ENCODE measurements at regions not wholly inside any gene's neighbourhood (a gene's known extent, or its start where the extent isn't known, plus 50 kb on each side); places are given as distances from the start of the nearest gene placed in this dataset.
"Not testable (repeated sequence)": the region's sequence is repeated elsewhere in the genome, so short reads cannot be mapped to it uniquely, and the experiment has no call there.

DNA sequence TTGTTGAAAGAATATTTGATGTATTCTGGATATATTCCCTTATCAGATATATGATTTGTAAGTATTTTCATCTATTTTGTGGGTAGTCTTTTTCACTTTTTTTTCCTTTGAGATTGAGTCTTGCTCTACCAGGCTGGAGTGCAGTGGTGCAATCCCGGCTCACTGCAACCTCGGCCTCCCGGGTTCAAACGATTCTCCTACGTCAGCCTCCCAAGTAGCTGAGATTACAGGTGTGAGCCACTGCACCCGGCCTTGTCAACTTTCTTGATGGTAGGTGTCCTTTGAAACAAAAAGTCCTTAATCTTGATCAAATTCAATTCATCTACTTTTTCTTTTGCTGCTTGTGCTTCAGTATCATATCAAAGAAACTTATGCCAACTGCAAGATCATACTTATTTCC lies 297.2 kb upstream of the NRSN1 start:
- POLR2A ChIA-PET = no interaction called here
- CTCF ChIA-PET = no interaction called here
- no peak overlapping the region for H3K4me3 ChIP-seq (ENCODE audit: low read depth, low read length)
- no peak for DNase-seq (ENCODE audit: low read depth, low spot score)
- no peak for TF ChIP-seq CTCF (IDR thresholded peaks at IDR 0.05; ENCODE audit: insufficient read depth, low read length, missing control alignments)

- no peak for TF ChIP-seq CTCF (IDR thresholded peaks at IDR 0.05; ENCODE audit: insufficient read depth, low read length, missing control alignments)
- DNase-seq (ENCODE audit: low read depth, low spot score) = no peak
- no peak overlapping the region for H3K4me3 ChIP-seq (ENCODE audit: low read depth, low read length)
- ChIA-PET POLR2A (no interaction called here), CTCF (no interaction called here)
Measured at GRCh38 chr6:23841116-23841515, 284.9 kb upstream of the NRSN1 start.

DNA sequence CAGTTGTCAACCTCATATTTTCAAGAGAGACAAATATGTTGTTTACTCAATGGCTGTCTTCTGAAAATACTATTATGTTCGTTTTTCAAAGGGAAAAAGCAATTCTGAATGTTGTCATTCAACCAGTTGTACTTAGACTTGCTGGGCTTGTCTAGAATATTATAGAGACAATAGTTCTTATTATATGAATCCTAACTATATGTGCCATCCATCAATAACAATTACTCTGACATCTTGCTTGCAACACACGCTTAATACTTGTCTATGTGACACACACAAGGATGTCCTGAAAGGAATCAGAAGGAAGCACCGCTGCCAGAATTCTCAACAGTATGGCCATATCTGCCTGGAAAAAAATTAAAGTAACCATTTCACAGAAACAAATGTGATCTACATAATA lies 283.3 kb upstream of the NRSN1 start:
- POLR2A ChIA-PET = no interaction called here
- CTCF ChIA-PET = no interaction called here
- H3K4me3 ChIP-seq (ENCODE audit: low read depth, low read length) = no peak overlapping the region
- TF ChIP-seq CTCF (IDR thresholded peaks at IDR 0.05; ENCODE audit: insufficient read depth, low read length, missing control alignments) = no peak
- no peak for DNase-seq (ENCODE audit: low read depth, low spot score)

DNA sequence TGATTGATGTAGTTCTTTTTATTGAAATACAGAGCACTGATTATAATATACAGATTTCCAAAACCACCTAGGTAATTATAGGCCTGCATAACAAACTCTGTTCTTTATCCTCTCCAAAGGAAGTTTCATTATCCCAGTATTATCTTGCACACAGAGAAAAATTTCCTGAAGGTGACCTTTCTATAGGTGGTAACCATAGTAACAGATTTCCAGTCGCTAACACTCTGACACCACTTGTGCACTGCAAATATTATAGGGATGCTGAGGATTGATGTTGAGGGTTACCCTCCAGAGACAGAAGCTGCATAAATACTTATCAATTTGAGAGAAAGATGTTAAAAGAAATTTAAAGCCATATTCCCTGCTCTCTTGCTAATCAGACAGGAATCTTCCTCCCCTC lies 274.5 kb upstream of the NRSN1 start:
- POLR2A ChIA-PET = no interaction called here
- no peak overlapping the region for H3K4me3 ChIP-seq (ENCODE audit: low read depth, low read length)
- CTCF ChIA-PET = no interaction called here
- no peak for DNase-seq (ENCODE audit: low read depth, low spot score)
- TF ChIP-seq CTCF (IDR thresholded peaks at IDR 0.05; ENCODE audit: insufficient read depth, low read length, missing control alignments) = no peak

DNA sequence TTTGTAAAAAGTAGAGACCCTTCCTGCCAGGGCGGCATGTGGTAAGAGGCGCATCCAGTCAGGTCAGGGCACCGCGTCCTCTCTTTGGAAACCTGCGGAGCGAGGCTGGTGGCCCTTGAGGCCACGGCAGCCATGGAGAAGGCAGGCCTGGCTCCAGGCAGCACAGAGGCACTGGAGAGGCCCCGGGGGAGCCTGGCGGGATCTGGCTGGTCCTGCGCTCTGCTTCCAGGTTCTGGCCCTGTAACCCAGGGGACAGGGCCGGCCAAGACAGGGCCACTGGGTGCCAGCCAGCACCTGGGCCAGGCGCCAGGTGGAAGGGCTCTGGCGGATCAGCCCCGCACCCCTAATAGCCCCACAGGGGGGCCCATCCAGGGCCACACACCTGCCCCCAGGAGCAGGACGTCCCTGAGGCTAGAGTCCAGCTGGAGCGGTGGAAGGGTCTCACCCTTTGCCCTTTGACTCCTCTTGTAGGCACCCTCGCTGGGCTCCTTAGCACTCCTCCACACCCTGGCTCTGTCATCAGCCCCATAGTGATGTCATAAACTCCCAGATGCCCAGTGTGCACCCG lies 272.4 kb upstream of the NRSN1 start:
- DNase-seq (ENCODE audit: low read depth, low spot score); H3K4me3 ChIP-seq (ENCODE audit: low read depth, low read length); CTCF ChIA-PET; POLR2A ChIA-PET: not testable (repeated sequence)

DNA sequence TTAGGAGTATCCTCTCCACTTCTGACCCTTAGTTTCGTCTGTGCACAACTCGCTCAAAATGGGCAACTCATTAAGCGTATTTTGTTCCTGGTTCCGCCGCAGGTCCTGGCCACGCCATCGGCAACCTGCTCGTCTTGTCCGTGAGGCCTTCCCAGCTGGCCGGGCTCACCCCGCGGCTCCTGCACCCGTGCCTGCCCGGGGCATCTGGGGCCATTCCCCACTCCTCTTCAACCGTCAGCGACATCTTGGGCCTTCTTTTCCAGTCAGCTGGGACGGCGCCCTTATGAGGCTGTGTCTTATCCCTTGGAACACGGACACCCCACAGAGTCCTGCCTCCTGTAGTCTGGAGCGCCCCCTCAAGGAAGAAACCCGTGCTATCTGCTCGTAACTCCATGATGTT lies 271.9 kb upstream of the NRSN1 start:
- CTCF ChIA-PET; POLR2A ChIA-PET; DNase-seq (ENCODE audit: low read depth, low spot score); H3K4me3 ChIP-seq (ENCODE audit: low read depth, low read length): not testable (repeated sequence)

DNA sequence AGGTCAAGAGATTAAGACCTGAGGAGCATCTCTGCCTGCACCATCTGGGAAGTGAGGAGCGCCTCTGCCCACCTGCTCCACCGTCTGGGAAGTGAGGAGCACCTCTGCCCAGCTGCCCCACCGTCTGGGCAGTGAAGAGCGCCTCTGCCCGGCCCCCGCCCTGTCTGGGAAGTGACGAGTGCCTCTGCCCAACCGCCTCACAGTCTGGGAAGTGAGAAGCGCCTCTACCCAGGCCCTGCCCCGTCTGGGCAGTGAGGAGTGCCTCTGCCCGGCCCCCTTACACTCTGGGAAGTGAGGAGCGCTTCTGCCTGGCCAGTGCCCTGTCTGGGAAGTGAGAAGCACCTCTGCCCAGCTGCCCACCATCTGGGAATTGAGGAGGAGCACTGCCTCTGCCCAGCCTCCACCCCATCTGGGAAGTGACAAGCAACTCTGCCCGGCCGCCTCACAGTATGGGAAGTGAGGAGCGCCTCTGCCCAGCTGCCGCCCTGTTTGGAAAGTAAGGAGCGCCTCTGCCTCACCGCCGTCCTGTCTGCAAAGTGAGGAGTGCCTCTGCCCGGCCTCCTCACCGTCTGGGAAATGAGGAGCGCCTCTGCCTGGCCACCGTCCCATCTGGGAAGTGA lies 270.4 kb upstream of the NRSN1 start:
- TF ChIP-seq CTCF (IDR thresholded peaks at IDR 0.05; ENCODE audit: insufficient read depth, low read length, missing control alignments) = no peak
- CTCF ChIA-PET = no interaction called here
- POLR2A ChIA-PET = no interaction called here
- DNase-seq (ENCODE audit: low read depth, low spot score) = no peak
- no peak overlapping the region for H3K4me3 ChIP-seq (ENCODE audit: low read depth, low read length)
